Endothelial cell of umbilical vein (primary cell): ENCODE measurements at regions not wholly inside any gene's neighbourhood (a gene's known extent, or its start where the extent isn't known, plus 50 kb on each side); places are given as distances from the start of the nearest gene placed in this dataset.

ENCODE experiments used
- BruUV-seq: library from RNA; stranded (reverse); fragments of 400-500 nt; replicated peaks from 2 replicates; lab custom pipeline; 2021; lab: Mats Ljungman, UMichigan
- CTCF ChIA-PET: fragments of 300-600, 350-600 bp; sonication (Branson Sonifier 250); formaldehyde crosslinking; loops from one replicate; lab custom pipeline; 2021; ENCODE audit warnings: antibody characterized with exemption, inconsistent platforms; lab: Charles Lee
- POLR2A ChIA-PET: fragments of 300-600, 350-600 bp; sonication (Branson Sonifier 250); formaldehyde crosslinking; loops from one replicate; lab custom pipeline; 2021; ENCODE audit warnings: antibody characterized with exemption, inconsistent platforms; lab: Charles Lee
- DNase-seq: peaks from one replicate; pipeline ENCODE4 v3.0.0-alpha.2; 2011; ENCODE audit warnings: low read depth, low spot score
- FAIRE-seq: peaks from 2 replicates; lab custom pipeline; 2011; peaks lifted over from hg19 to GRCh38; lab: Jason Lieb, UNC
- H2AFZ ChIP-seq: 2 replicates; pipeline ENCODE4 v1.6.0; 2012; ENCODE audit warnings: low read depth, low read length, control low read depth, inconsistent platforms
- H3K27ac ChIP-seq: 2 replicates; pipeline ENCODE4 v1.5.1; 2011; ENCODE audit warnings: low read depth, mild to moderate bottlenecking, control low read depth, low read length, moderate library complexity; ENCODE audit not compliant: insufficient read depth
- H3K27me3 ChIP-seq, 2 experiments: 2 replicates each; pipeline versions ENCODE4 v1.6.0 to v1.6.1; 2011; ENCODE audit warnings: low read length in 2 of 2, mixed read lengths in 1 of 2; ENCODE audit not compliant: control insufficient read depth in 2 of 2, insufficient read depth in 2 of 2
- H3K36me3 ChIP-seq, 2 experiments: 2 replicates in 1 of 2; 3 replicates in 1 of 2; pipeline ENCODE4 v1.5.1; 2011; ENCODE audit warnings: low read length in 2 of 2, mild to moderate bottlenecking in 1 of 2, moderate library complexity in 1 of 2; ENCODE audit not compliant: control insufficient read depth in 2 of 2, insufficient read depth in 2 of 2; ENCODE audit errors: extremely low read depth in 1 of 2
- H3K4me1 ChIP-seq: 3 replicates; pipeline ENCODE4 v1.5.1; 2011; ENCODE audit warnings: mild to moderate bottlenecking, low read length; ENCODE audit not compliant: control insufficient read depth, insufficient read depth; ENCODE audit errors: extremely low read depth
- H3K4me2 ChIP-seq: 2 replicates; pipeline ENCODE4 v1.6.1; 2011; ENCODE audit warnings: low read length, control low read depth, mixed read lengths; ENCODE audit not compliant: insufficient read depth
- H3K4me3 ChIP-seq, 3 experiments: fragments of 200-600 bp in 1 of 3; sonication (generic), shearing (Covaris generic) in 1 of 3; replicated peaks in 1 of 3; 2 replicates each; pipeline ENCODE4 v1.5.1; 2011 to 2016; ENCODE audit warnings: control low read depth in 3 of 3, low read length in 3 of 3, mild to moderate bottlenecking in 2 of 3, inconsistent platforms in 1 of 3, low read depth in 1 of 3, moderate library complexity in 1 of 3; ENCODE audit not compliant: insufficient read depth in 1 of 3
- H3K79me2 ChIP-seq: 2 replicates; pipeline ENCODE4 v1.6.0; 2012; ENCODE audit warnings: low read length, inconsistent platforms; ENCODE audit not compliant: control insufficient read depth, insufficient read depth
- H3K9ac ChIP-seq: replicated peaks from 2 replicates; pipeline ENCODE3; 2011; ENCODE audit warnings: low read length, control low read depth; ENCODE audit not compliant: insufficient read depth; ENCODE audit errors: extremely low read depth
- H3K9me1 ChIP-seq: replicated peaks from 3 replicates; pipeline ENCODE4 v1.6.0; 2011; ENCODE audit warnings: mild to moderate bottlenecking, low read length; ENCODE audit not compliant: control insufficient read depth, insufficient read depth; ENCODE audit errors: extremely low read depth
- H3K9me3 ChIP-seq: replicated peaks from 2 replicates; pipeline ENCODE4 v1.5.1; 2012; ENCODE audit warnings: low read length, inconsistent platforms; ENCODE audit not compliant: control insufficient read depth, insufficient read depth
- H4K20me1 ChIP-seq: replicated peaks from 2 replicates; pipeline ENCODE3; 2011; ENCODE audit warnings: mild to moderate bottlenecking, low read length; ENCODE audit not compliant: control insufficient read depth, insufficient read depth; ENCODE audit errors: extremely low read depth
- EZH2 ChIP-seq: IDR thresholded peaks from 2 replicates; pipeline ENCODE4 v1.6.1; 2012; ENCODE audit warnings: borderline replicate concordance, low read depth, mild to moderate bottlenecking, moderate library complexity, low read length, inconsistent platforms; ENCODE audit not compliant: severe bottlenecking
- FOS ChIP-seq: IDR thresholded peaks from 2 replicates; pipeline ENCODE4 v1.6.1; 2011; ENCODE audit warnings: mild to moderate bottlenecking, low read length, moderate library complexity, borderline replicate concordance; ENCODE audit not compliant: insufficient read depth
- GATA2 ChIP-seq: IDR thresholded peaks from 2 replicates; pipeline ENCODE4 v1.7.0; 2011; ENCODE audit warnings: low read depth, mild to moderate bottlenecking, moderate library complexity, mixed read lengths, low read length; ENCODE audit not compliant: insufficient read length, insufficient read depth
- JUN ChIP-seq: IDR thresholded peaks from 2 replicates; pipeline ENCODE4 v1.6.1; 2011; ENCODE audit warnings: borderline replicate concordance, low read depth; ENCODE audit not compliant: insufficient read length, insufficient read depth
- MYC ChIP-seq: IDR thresholded peaks from one replicate; pipeline ENCODE4 v1.6.1; 2011; ENCODE audit warnings: mild to moderate bottlenecking, low read depth, low read length
- POLR2A ChIP-seq: IDR thresholded peaks from 2 replicates; pipeline ENCODE4 v1.6.1; 2012; ENCODE audit warnings: low read depth, mild to moderate bottlenecking, control low read depth, low read length
- POLR2AphosphoS5 ChIP-seq: IDR thresholded peaks from 2 replicates; pipeline ENCODE4 v1.6.1; 2012; ENCODE audit warnings: low read depth, mild to moderate bottlenecking, control low read depth, low read length, moderate library complexity; ENCODE audit not compliant: insufficient read depth
- dilution Hi-C: fragments of 300-500 bp; cut with MboI; formaldehyde crosslinking; loops from one replicate; pipeline ENCODE4 v1.15.0; 2019; ENCODE audit warnings: low sequenced_read_pairs; ENCODE audit not compliant: extremely low pct_ligation_motif_present
- intact Hi-C: fragments of 100-400 bp; cut with micrococcal nuclease; formaldehyde crosslinking; loops from one replicate; pipeline ENCODE4 v1.10.0; 2022
- TF ChIP-seq, protein P1 (sequence below), 2 donors: IDR thresholded peaks; 1 replicate in 1 of 2; 2 replicates in 1 of 2; pipeline ENCODE4 v1.5.1; 2011; ENCODE audit warnings: low read length in 2 of 2, mild to moderate bottlenecking in 2 of 2, moderate library complexity in 2 of 2, control low read depth in 1 of 2, inconsistent platforms in 1 of 2, low read depth in 1 of 2; ENCODE audit not compliant: insufficient read depth in 1 of 2; ENCODE audit errors: extremely low read depth in 1 of 2
- TF ChIP-seq, protein P2 (sequence below): IDR thresholded peaks from 2 replicates; pipeline ENCODE4 v1.6.1; 2011; ENCODE audit not compliant: insufficient read depth, insufficient read length

GRCh38 chr13:78764665-78765064 lies 105.7 kb upstream of the OBI1 start:
- Histone ChIP-seq H3K9me1 (no peaks in the 10 kb centered on the region), H3K4me3 (no peak overlapping the region), H4K20me1 (no peaks in the 10 kb centered on the region), H3K27me3 (no peaks in the 10 kb centered on the region), H3K9me3 (no peaks in the 10 kb centered on the region), H3K79me2 (no peaks in the 10 kb centered on the region), H3K4me2 (no peak overlapping the region), H3K4me1 (peaks cover 8% of the 10 kb centered on the region), H3K36me3 (no peaks in the 10 kb centered on the region), H3K9ac (no peak overlapping the region), H2AFZ (no peak overlapping the region), H3K27ac (no peak overlapping the region)
- no peak for FAIRE-seq
- POLR2A ChIA-PET = no interaction called here
- BruUV-seq = no TSS peak
- dilution Hi-C loops = no loop called here
- TF ChIP-seq POLR2AphosphoS5 (no peak), GATA2 (no peak), JUN (no peak), POLR2A (no peak), FOS (no peak), EZH2 (no peak), MYC (no peak)
- TF ChIP-seq, protein P1, sequence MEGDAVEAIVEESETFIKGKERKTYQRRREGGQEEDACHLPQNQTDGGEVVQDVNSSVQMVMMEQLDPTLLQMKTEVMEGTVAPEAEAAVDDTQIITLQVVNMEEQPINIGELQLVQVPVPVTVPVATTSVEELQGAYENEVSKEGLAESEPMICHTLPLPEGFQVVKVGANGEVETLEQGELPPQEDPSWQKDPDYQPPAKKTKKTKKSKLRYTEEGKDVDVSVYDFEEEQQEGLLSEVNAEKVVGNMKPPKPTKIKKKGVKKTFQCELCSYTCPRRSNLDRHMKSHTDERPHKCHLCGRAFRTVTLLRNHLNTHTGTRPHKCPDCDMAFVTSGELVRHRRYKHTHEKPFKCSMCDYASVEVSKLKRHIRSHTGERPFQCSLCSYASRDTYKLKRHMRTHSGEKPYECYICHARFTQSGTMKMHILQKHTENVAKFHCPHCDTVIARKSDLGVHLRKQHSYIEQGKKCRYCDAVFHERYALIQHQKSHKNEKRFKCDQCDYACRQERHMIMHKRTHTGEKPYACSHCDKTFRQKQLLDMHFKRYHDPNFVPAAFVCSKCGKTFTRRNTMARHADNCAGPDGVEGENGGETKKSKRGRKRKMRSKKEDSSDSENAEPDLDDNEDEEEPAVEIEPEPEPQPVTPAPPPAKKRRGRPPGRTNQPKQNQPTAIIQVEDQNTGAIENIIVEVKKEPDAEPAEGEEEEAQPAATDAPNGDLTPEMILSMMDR (IDR thresholded peaks at IDR 0.05; ENCODE audit: extremely low read depth in 1 of 2, insufficient read depth in 1 of 2, low read depth in 1 of 2, low read length in 2 of 2) = no peak
- TF ChIP-seq, protein P2, sequence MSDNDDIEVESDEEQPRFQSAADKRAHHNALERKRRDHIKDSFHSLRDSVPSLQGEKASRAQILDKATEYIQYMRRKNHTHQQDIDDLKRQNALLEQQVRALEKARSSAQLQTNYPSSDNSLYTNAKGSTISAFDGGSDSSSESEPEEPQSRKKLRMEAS = no peak
- CTCF ChIA-PET = no interaction called here
- intact Hi-C loops = no loop called here
- DNase-seq = no peak
